ENCODE measurements at regions not wholly inside any gene's neighbourhood (a gene's known extent, or its start where the extent isn't known, plus 50 kb on each side); places are given as distances from the start of the nearest gene placed in this dataset.

DNA sequence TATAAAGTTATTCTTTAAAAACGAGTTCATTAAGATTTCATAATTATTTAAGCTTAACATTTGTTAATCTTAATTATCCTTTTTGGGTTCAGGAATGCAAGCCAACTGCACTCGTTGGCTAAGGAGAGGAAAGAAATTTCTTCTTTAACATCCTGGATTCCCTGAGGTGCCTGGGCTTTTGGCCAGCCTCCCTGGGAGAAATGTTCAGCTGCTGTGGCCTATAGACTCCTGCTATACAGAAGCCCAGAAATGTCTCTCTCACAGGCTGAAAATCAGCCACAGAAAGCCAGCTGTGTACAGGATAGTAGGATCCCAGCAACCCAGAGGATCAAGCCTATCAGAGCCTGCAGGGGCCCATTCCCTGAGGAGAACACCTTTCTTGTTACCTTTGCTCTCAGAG is 430.3 kb downstream of the XIRP2 start:
- ATAC-seq (no peak), DNase-seq (ENCODE audit: low spot score) (no peak)

DNA sequence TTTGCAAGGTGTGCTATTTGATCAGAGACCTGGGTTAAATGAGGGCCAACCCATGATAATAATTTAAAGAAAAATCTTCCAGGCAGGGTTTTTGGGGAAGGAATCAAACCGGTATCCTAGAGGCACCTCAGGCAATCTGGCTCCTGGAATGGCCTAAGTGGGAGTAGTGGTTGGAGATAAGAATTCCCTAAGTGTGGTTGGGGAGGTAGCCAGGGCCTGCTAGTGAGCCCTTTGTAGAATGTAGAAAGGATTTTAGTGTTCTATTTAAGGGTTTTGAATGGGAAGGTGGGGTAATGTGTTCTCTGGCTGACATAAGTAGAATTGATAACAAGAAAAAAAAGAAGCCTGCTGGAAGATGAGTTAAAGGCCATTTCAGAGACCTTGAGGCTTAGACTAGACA is 422.2 kb downstream of the XIRP2 start:
- ATAC-seq (no peak), DNase-seq (ENCODE audit: low spot score) (no peak)
